ENCODE measurements at regions not wholly inside any gene's neighbourhood (a gene's known extent, or its start where the extent isn't known, plus 50 kb on each side); places are given as distances from the start of the nearest gene placed in this dataset.

GRCh38 chr6:169070506-169071176 is 183.0 kb downstream of the THBS2 start:
- no peak for TF ChIP-seq TAF1 (conservative IDR thresholded peaks at IDR 0.05)
- no peak for TF ChIP-seq CTCF (IDR thresholded peaks at IDR 0.05; ENCODE audit: low read depth, low read length, missing input control)

Data from liver (tissue), 3 donors.